Activated T-helper 1 cell treated with anti-CD3 and anti-CD28 coated beads, Interleukin-2, amount 50 U/mL, for 16 hours (primary cell): ENCODE measurements at regions not wholly inside any gene's neighbourhood (a gene's known extent, or its start where the extent isn't known, plus 50 kb on each side); places are given as distances from the start of the nearest gene placed in this dataset.

Experiments used
- DNase-seq, 2 donors: peaks; one replicate each; pipeline ENCODE4 v3.0.0-alpha.2; 2020; ENCODE audit warnings: low read depth in 1 of 2, low spot score in 1 of 2

DNA sequence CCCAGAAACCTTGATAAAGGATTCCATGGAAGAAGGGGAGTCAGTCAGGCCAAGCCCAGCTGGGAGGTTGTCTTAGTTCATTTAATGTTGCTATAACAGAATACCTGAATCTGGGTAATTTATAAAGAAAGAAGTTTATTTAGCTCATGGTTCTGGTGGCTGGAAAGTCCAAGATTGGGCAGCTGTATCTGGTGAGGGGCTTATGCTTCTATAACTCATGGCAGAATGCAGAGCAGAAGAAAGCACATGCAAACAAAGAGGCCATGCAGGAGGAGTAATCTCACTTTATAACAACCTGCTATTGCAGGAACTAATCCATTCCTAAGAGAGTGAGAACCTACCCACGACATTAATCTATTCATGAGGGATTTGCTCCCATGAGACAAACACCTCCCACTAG is 54.2 kb upstream of the ANKRD1 start:
- DNase-seq = no peak

DNA sequence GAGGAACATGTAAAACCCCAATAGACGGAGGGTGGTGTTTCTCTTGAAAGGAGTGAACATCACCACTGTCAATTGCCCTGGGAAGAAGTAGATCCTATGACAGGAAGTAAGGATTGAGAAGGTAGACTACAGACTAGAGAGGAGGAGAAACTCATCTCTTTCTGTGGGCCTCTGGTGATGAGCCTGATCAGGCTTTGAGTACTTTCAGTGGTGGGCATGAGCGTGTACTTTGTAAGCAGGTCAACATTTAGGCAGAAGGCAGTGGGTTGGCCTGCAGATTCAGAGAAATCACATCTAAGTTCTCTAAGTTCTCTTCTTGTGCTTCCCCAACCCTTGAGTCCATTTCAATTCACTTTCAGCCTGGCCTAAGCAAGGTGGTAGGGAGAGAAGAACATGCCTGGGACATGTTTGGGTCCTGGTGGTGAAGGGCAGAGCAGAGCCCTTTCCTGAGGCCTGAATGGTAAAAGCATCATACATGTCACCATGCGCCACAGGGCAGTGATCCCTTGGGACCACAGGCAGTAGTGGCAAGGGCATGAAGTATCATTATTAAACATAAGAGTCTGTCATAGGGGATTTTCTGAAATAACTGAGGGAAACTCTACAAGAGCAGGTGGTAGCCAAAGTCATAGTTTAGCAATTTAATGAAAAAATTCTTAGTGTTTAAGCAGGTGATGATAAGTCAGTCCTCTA is 56.4 kb upstream of the ANKRD1 start:
- DNase-seq = no peak

DNA sequence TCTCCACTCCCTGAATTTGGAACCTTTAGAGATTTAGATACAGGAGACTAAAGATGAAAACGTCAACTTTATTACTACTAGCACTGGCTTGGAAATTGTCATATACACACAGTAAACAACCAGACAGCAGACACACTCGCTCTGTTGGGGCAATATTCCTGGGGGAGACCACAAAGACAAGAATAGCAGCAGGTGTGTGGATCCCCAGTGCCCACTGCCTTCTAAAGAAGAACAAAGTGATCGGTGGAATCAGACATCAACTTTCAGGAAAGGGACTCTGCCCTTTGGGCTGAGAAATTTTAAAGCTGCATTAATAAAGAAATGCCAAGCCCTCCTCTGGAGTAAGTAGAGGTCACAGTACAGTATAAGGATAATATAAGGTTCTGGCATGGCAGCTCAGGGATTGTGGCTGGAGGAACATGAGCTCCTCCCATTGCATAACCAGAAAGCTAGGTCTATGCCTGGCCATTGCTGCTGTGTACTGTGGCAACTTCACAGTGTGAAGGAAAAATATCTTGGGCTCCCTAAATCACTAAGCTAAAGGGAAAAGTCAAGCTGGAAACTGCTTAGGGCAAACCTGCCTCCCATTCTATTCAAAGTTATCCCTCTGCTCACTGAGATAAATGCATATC is 57.1 kb upstream of the ANKRD1 start:
- no peak for DNase-seq

DNA sequence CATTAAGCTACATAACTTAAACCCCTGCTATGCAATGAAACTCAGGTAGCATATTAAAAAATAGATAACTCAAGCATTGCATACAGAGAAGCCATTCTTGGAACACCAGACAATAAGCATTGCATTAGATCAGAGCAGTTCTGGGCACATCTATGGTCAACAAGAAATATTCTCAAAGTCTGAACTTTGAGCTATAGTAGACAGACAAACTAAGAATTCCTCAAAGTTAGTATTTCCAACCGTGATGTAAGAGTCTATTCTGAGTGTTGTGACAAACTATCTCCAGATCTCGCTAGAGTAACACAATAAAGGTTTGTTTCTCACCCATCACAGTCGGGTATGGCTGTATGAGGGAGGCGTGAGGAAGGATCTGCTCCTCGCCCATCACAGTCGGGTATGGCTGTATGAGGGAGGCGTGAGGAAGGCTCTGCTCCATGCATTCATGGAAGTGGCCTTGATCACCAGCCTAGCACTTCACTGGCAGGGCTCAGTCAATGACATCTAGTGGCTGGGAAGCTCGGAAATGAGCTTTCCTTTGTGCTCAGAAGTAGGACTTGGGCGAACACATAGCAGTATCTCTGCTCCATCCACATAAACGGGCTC is 61.6 kb upstream of the ANKRD1 start:
- no peak for DNase-seq

DNA sequence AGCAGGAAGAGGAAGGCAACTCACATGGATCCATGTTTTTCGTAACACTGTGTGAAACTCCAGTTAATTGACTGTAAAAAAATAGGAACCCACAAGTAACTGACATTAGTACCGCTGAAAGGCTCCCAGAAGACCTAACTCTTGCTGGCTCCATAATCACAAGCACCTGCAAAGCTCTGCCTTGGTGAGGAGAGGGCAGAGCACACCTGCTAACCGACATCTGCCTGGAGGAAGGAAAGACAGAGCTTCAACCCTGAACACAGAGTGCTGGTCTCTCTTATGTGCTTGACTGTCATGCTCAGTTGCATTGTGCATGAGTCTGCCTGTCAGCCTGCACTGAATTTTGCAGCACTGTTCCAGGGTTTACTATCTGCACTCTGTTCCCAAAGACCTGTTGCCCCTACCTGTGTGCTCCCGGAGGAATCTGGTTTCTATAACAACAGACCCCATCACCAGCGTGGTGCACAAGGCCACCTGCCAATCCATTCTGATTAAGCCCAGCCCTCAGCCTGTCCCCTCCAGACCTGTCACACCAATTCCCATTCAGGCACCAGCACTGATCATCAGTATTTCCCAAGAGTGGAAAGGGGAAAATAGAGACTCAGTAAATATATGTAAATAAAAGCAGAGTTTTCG is 63.1 kb upstream of the ANKRD1 start:
- no peak for DNase-seq

DNA sequence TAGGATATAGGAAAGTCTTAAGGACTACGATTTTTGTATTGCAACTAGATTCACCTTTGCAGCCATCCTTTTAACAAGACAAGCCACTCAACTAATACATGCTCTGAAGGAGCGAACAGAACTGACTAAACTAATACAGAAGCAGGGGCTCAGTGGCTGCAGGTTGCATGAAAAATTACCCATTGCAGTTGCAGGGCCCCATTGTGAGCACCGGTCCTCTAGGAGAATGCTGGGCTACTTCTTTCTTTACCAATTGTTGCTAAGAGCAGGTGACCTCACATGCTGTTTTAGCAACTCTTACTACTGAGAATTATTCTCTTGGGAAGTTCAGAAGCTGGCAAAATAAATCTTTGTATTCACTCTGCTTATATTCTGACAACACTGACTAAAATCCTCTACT is 64.0 kb upstream of the ANKRD1 start:
- no peak for DNase-seq

DNA sequence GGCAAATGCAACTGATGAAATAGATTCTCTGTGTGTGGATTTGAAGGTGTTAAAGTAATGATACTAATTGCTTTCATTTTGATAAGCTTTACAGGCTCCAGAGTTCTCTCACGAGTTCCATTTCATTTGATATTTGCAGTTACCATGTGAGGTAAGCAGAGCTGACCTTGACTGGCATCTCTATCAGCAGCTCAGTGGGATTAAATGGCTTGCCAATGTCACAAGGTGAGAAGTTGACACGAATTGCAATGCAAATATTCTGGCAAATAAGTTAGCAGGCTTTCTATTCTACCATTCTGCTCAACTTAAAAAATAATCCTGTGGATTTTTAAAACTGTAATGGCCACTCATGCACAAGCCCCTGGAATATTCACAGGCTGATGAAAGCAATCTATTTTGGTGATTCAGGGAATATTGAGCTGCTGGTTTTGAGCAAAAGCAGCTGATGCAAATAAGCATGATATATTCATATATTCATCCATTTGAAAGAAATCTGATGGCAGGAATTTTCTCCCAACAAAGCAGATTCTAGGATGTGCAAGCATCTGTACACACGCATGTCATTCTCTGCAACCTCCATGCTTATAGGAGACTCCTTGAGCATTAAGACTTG is 64.5 kb upstream of the ANKRD1 start:
- DNase-seq = no peak

DNA sequence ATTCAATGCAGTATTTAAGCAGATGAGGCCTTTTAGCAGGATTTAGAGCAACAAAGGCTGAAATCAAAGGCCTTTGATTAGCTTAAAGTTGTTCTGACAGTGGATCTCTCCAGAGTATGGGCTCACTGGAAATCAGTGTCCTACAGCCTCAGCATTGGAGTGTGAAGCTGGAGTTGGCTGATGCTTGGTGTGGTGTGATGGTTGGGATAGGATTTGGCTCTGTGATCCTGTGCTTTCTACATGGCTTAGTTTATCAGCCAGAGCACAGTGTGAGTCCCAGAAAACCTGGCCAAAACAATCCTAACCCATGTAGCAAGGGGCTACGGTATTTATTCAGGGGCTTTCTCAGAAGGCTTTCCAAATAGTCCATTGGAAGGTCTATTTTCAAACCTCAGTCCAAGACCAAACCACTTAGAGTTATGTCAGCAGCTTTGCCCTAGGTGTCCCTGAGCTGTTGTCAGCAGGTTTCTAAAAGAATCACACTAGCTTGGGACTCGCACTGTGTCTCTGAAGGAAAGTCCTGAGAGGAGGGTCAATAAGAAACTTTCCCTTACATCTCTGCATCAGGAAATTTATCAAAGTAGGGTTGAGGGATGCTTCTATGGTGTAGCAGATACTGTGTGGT is 65.4 kb upstream of the ANKRD1 start:
- DNase-seq = no peak

DNA sequence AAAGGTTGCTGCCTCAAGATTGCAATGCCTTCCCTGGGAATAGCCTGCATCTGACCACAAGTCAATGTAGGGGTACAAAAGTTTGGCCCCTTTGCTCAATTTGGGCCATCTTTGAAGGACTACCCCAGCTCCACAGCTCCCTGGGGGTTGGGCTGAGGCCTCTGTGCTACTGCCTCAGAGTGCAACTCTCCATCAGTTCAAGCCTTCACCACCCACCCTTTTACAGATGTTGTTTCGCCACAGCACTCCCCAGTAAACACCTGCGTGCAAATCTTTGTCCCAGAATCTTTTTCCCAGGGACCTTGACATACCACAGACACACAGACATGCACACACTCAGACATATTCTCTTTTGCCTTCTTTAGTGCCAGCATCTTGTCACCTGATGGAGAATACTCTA is 66.0 kb upstream of the ANKRD1 start:
- no peak for DNase-seq

DNA sequence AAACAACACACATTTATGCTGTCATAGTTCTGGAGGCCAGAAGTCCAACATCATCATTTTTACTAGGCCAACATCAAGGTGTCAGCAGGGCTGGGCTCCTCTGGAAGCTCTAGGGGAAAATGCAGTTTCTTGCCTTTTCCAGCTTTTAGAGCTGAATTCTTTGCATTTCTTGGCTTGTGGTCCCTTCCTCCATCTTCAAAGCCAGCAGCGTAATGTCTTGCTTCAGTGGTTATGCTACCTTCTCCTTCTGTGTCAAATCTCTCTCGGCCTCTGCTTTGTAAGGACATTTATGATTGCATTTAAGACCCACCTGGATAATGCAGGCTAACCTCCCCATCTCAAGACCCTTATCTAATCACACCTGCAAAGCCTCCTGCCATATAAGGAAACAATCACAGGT is 66.5 kb upstream of the ANKRD1 start:
- no peak for DNase-seq

DNA sequence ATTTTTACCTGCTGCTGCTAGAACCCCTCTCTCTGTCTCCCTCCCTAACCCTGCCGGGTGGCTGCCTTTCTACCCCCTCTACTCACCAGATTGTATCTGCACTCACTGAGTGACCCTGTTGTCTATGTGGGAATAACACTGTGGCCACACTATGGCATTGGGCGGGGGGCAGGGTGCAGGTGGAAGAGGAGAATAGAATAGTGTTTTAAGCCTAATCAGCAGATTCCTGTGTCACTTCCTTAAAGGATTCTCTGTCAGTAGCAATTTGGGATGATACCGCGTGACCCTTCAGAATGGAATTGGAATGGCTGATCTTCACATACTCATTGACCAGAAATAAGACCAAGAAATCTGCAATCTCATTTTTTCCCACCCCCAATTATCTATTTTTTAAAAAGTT is 67.1 kb upstream of the ANKRD1 start:
- DNase-seq = no peak

DNA sequence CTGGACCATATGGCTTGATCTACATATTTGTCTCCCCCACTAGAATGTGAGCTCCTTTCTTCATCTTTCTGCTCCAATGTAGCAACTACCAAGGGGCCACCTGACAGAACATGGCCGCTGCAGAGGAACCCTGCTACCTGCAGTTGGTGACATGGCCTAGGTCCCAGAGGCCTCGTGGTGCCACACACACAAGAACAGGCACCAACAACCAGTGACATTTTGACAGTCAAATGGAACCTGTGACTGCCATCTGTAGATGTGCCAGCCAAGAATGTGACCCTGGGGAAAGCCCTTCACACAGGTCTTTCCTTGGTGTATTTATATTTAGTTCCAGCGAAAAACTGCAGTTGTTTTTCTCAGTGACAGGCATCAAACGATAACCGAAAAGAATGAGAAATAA is 67.9 kb upstream of the ANKRD1 start:
- no peak for DNase-seq

DNA sequence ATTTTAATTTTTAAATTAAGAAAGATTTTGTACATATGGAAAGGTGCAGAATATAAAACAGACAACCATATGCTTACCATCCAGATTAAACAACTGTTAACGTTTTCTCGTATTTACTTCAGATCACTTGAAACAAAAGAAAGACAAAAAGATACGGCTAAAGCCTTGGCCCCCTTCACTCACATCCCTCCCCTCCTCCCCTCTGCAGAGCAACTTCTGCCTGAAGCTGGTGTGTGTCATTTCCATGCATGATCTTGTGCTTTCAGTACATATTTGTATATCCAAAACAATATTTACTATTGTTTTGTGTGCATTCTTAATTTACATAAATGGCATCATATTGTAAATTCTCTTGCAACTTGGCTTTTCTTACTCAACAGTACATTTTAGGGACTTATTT is 68.5 kb upstream of the ANKRD1 start:
- no peak for DNase-seq

DNA sequence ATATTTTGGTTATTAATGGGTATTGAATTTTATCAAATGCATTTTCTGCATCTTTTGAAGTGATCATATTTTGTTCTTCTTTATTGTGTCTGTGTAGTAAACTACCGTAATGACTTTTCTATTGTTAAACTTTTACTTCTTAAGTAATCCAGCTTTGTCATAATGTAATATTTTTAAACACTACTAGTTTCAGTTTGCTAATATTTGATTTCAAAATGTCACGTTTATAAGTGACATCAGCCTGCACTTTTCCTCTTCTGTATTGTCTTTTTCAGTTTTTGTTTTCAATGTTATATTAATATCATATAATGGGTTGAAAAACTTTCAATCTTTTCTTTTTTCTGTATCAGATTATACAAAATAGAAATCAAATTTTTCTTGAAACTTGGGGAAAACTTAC is 71.6 kb upstream of the ANKRD1 start:
- DNase-seq = no peak

DNA sequence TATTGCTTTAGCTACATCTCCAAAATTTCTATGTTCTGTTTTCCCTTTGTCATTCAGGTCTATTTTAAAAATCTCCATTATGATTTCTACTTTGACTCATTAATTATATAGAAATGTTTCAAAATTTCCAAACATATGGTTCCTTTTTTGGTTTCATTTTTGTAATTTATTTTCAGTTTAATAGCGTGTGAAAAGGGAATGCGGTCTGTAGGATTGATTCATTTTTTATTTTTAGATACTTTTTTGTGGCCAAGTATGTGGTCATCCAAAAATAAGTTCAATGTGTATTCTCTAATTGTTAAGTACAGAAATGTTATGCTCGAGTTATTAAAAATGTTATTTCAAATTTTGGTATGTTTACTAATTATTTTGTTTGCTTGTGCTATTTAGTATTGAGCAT is 72.5 kb upstream of the ANKRD1 start:
- no peak for DNase-seq

DNA sequence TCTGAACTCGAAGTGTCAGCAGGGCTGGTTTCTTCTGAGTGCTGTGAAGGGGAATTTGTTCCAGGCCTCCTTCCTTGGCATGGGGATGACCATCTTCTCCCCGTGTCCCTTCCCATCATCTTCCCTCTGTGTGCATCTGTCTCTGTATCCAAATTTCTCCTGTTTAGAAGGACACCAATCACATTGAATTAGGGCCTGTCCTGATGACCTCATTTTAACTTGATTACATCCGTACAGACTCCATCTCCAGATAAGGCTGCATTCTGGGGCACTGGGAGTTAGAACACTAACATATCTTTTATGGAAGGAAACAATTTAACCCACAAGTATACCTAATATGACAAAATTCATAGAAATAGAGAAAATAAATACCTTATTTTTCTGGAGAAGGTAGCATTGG is 76.8 kb upstream of the ANKRD1 start:
- DNase-seq = no peak

DNA sequence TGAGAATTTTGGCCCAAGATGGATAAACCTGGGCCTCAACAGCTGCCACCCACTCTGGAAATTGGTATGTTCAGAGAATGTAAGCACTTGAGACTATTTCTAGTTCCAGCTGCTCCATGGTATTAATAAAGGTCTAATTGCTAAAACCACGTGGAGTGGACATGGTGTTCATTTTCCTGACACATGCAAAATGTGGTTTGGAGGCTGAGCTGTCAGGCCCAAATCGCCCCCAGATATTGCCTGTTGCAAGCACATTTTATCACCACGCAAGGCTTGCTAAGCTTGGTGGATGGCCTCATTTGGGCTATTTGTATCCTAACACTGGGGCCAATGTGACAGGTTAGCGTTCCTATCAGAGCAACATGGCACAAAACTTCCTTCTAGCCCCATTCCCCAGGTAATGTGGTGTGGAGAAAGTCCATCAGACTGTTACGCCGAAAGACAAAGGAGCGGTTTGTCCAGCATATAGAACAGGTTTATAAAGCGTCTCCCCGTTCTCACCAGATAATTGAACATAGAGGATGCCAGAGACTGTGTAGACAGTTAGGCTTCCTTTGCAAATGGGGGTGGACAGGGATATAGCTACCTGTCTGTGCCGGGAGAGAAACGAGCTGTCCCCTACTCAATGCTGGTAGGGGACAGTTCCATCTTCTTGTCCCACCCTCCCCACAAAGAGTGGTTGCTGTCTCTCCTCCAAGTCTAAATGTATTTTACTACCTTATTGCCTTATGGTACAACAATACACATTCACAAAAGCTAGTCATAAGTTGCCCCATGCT is 78.0 kb upstream of the ANKRD1 start:
- no peak for DNase-seq

DNA sequence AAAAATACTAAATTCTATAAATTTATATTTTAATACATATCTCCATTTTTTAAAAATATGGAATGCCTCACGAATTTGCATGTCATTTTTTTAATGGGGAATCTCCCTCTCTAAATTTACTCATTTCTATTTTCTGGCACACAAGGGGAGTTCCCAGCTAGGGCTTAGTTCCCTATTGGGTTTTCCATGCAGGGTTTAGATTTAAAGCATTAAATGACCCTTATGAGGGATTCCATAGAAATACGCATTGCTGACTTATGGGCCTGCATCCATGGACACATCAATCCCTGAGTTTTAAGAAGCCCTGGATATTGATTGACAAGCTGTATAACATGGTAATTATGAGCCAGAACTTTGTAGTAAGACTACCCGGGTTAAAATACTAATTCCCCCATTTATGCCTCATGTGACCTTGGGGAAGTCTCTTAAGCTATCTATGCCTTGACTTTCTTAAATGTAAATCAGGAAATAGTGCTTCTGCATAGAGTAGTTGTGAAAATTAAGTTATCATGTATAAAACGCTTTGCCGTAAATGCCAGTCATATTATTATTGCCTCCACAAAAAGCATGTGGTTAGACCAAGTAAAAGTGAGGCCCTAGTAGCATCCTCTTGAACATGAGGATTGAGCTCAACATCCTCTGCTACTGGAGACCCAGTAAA is 78.8 kb upstream of the ANKRD1 start:
- no peak for DNase-seq

DNA sequence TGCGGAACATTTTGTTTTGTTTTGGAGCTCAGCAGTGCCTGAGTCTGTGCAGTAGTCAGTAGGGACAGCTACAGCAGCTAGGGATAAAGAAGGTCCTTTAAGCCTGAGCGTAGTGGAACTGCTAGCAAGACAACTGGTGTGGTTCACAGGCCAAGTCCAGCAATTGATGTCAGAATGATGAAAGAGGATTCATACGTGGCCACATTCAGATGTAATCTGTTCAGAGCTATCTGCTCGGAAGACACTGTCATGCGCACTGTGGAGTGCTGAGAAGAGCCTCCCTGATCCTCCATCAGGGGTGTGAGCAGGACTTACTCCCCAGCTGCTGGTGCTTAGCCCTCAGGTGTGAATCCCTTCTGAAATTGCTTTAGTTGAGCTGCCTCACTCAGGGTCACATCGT is 79.6 kb upstream of the ANKRD1 start:
- no peak for DNase-seq

DNA sequence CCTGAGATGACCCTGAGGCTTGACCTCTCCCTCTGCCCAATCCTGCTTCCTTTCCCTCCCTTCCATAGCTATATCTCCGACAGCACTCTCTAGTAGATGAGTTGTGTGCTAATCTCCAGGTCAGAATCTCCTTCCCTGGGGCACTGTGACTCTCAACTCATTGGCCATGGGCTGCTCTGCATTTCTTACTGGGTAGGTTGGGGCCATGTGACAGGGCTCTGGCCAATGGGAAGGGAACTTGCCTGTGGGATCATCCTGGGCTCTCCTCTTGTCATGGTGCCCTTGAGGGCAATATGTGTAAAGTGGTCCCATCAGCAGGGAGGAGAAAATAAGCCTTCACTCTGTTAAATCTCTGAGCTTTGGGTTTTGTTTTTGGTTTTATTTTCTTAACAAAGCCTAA is 80.1 kb upstream of the ANKRD1 start:
- DNase-seq = no peak
